GM18873 (cell line): ENCODE measurements at regions not wholly inside any gene's neighbourhood (a gene's known extent, or its start where the extent isn't known, plus 50 kb on each side); places are given as distances from the start of the nearest gene placed in this dataset.
"Not testable (repeated sequence)": the region's sequence is repeated elsewhere in the genome, so short reads cannot be mapped to it uniquely, and the experiment has no call there.

ENCODE experiments used
- ATAC-seq: cut with Tn5 transposase; IDR thresholded peaks from one replicate; pipeline ENCODE4 v1.9.1; 2021; ENCODE audit warnings: mild to moderate bottlenecking, moderate library complexity, moderate number of reproducible peaks; ENCODE audit not compliant: unreplicated experiment, low FRiP score

GRCh38 chr6:63010962-63011361, 200.3 kb upstream of the FKBP1C start:
- not testable (repeated sequence) for ATAC-seq

GRCh38 chr6:63014290-63014689, 197.0 kb upstream of the FKBP1C start:
- no peak for ATAC-seq

GRCh38 chr6:63022631-63023030, 188.6 kb upstream of the FKBP1C start:
- no peak for ATAC-seq

- ATAC-seq, result no peak
These were observed 187.5 kb upstream of the FKBP1C start for GRCh38 chr6:63023726-63024125.

- ATAC-seq, result no peak
These were observed 162.1 kb upstream of the FKBP1C start for GRCh38 chr6:63049216-63049615.

- not testable (repeated sequence) for ATAC-seq
These were observed 158.1 kb upstream of the FKBP1C start for GRCh38 chr6:63053206-63053605.

GRCh38 chr6:63058601-63059000, 152.7 kb upstream of the FKBP1C start:
- ATAC-seq, result no peak

- ATAC-seq, result no peak
These were observed 147.5 kb upstream of the FKBP1C start for GRCh38 chr6:63063631-63064271.

- no peak for ATAC-seq
These were observed 145.1 kb upstream of the FKBP1C start for GRCh38 chr6:63066055-63066704.

- ATAC-seq, result no peak
These were observed 116.3 kb upstream of the FKBP1C start for GRCh38 chr6:63094947-63095346.

GRCh38 chr6:63097222-63097621, 114.0 kb upstream of the FKBP1C start:
- peak; percentile 37 for ATAC-seq

- no peak for ATAC-seq
These were observed 112.5 kb upstream of the FKBP1C start for GRCh38 chr6:63098789-63099188.

- ATAC-seq, result no peak
These were observed 111.4 kb upstream of the FKBP1C start for GRCh38 chr6:63099772-63100459.

GRCh38 chr6:63114610-63115211, 96.6 kb upstream of the FKBP1C start:
- peak; percentile 68 for ATAC-seq

GRCh38 chr6:63121166-63121565, 90.1 kb upstream of the FKBP1C start:
- no peak for ATAC-seq

GRCh38 chr6:63140114-63140513, 71.2 kb upstream of the FKBP1C start:
- ATAC-seq, result no peak

- ATAC-seq, result no peak
These were observed 70.5 kb upstream of the FKBP1C start for GRCh38 chr6:63140692-63141318.

- ATAC-seq, result no peak
These were observed 61.5 kb upstream of the FKBP1C start for GRCh38 chr6:63149730-63150129.

- no peak for ATAC-seq
These were observed 56.7 kb upstream of the FKBP1C start for GRCh38 chr6:63154535-63154934.
